Ascending aorta (tissue), 2 donors: ENCODE measurements at regions not wholly inside any gene's neighbourhood (a gene's known extent, or its start where the extent isn't known, plus 50 kb on each side); places are given as distances from the start of the nearest gene placed in this dataset.

Source experiments
- DNase-seq, 2 donors: peaks; one replicate each; pipeline ENCODE4 v3.0.0-alpha.2; 2019; ENCODE audit warnings: low spot score in 2 of 2
- H3K27ac ChIP-seq, 2 donors: fragments of 200-600 bp; sonication (generic); one replicate each; pipeline ENCODE4 v1.5.1; 2016 to 2017; ENCODE audit warnings: mild to moderate bottlenecking in 1 of 2
- H3K27me3 ChIP-seq: fragments of 200-600 bp; sonication (generic); one replicate; pipeline ENCODE4 v1.5.1; 2017
- H3K36me3 ChIP-seq, 2 donors: fragments of 200-600 bp; sonication (generic); one replicate each; pipeline ENCODE4 v1.5.1; 2016
- H3K4me1 ChIP-seq, 2 donors: fragments of 200-600 bp; sonication (generic); one replicate each; pipeline ENCODE4 v1.5.1; 2016 to 2017; ENCODE audit warnings: mild to moderate bottlenecking in 1 of 2
- H3K4me3 ChIP-seq, 2 donors: fragments of 200-600 bp; sonication (generic); one replicate each; pipeline ENCODE4 v1.5.1; 2016 to 2017; ENCODE audit warnings: mild to moderate bottlenecking in 1 of 2
- H3K9me3 ChIP-seq, 2 donors: fragments of 200-600 bp; sonication (generic); one replicate each; pipeline ENCODE4 v1.5.1; 2016
- CTCF ChIP-seq, 3 experiments: fragments of 200-600 bp in 2 of 3; fragments of 450-650 bp in 1 of 3; sonication (generic) in 2 of 3; IDR thresholded peaks; one replicate each; pipeline ENCODE4 v1.5.1; 2016 to 2019; ENCODE audit warnings: antibody characterized with exemption in 3 of 3, mild to moderate bottlenecking in 1 of 3, moderate library complexity in 1 of 3
- intact Hi-C: fragments of 100-400 bp; cut with DNase I; formaldehyde crosslinking; loops from one replicate; pipeline ENCODE4 v1.15.1; 2023

- Histone ChIP-seq H3K27ac (no peak overlapping the region), H3K4me1 (no peaks in the 10 kb centered on the region), H3K9me3 (no peaks in the 10 kb centered on the region), H3K27me3 (no peaks in the 10 kb centered on the region), H3K4me3 (no peak overlapping the region), H3K36me3 (no peaks in the 10 kb centered on the region)
- intact Hi-C loops = no loop called here
- no peak for TF ChIP-seq CTCF (IDR thresholded peaks at IDR 0.05)
- no peak for DNase-seq
Measured at GRCh38 chr1:218224101-218224500, 61.0 kb upstream of the RRP15 start.

DNA sequence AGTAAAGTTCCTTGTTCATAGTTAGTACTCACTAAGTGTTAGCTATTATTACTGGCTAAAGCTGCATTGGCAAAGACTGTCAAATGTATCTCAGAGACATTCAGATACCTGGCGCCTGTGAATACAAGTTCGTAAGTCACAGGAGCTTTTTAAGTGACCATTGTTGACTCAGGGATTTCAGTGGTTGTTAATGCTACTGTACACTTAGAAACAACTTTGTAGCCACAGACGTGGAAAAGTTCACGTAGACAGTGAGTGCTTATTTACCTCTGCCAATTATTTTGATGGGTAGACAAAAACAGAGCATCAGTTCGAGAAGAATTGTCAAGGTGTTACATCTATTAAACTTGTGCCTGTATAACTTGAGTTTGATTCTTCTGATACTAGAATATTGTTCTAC lies 59.1 kb upstream of the RRP15 start:
- no peaks in the 10 kb centered on the region for H3K36me3 ChIP-seq
- no peak overlapping the region for H3K4me3 ChIP-seq
- intact Hi-C loops = no loop called here
- H3K27me3 ChIP-seq = no peaks in the 10 kb centered on the region
- no peaks in the 10 kb centered on the region for H3K9me3 ChIP-seq
- H3K4me1 ChIP-seq = no peaks in the 10 kb centered on the region
- TF ChIP-seq CTCF (IDR thresholded peaks at IDR 0.05) = no peak
- no peak overlapping the region for H3K27ac ChIP-seq
- no peak for DNase-seq
